A549 (cell line): ENCODE measurements at regions not wholly inside any gene's neighbourhood (a gene's known extent, or its start where the extent isn't known, plus 50 kb on each side); places are given as distances from the start of the nearest gene placed in this dataset.

ENCODE experiments used
- CHD2 ChIP-seq: fragments of 150-350 bp; IDR thresholded peaks from 2 replicates; pipeline ENCODE4 v1.6.1; 2014; ENCODE audit warnings: low read length; ENCODE audit not compliant: partially characterized antibody
- CTCF ChIP-seq: fragments of >200 bp; sonication (Bioruptor Twin); formaldehyde crosslinking; IDR thresholded peaks from 3 replicates; pipeline ENCODE4 v1.5.1; 2016
- EP300 ChIP-seq, 2 experiments: fragments of >200 bp; sonication (Bioruptor Twin); formaldehyde crosslinking; IDR thresholded peaks; 2 replicates in 1 of 2; 3 replicates in 1 of 2; pipeline ENCODE4 v1.6.1; 2016 to 2017
- ESRRA ChIP-seq: fragments of 150-350 bp; IDR thresholded peaks from 2 replicates; pipeline ENCODE4 v1.6.1; 2014; ENCODE audit warnings: mild to moderate bottlenecking, low read length, borderline replicate concordance
- FOSL2 ChIP-seq, 2 experiments: fragments of 450-650 bp in 1 of 2; fragments of >200 bp in 1 of 2; sonication (Bioruptor Twin) in 1 of 2; formaldehyde crosslinking; IDR thresholded peaks; 2 replicates each; pipeline versions ENCODE4 v1.5.0 to v1.6.1; 2016 to 2020; ENCODE audit warnings: mild to moderate bottlenecking in 1 of 2, moderate library complexity in 1 of 2
- HMGXB4 ChIP-seq: fragments of 250-450 bp; sonication (Bioruptor Pico); IDR thresholded peaks from 2 replicates; pipeline ENCODE4 v1.5.0; 2021; ENCODE audit warnings: mild to moderate bottlenecking, moderate library complexity, borderline replicate concordance
- HOXB13 ChIP-seq: fragments of 250-450 bp; sonication (Bioruptor Pico); IDR thresholded peaks from 2 replicates; pipeline ENCODE4 v1.5.0; 2020; ENCODE audit warnings: low read depth, mild to moderate bottlenecking, moderate library complexity
- JUNB ChIP-seq: fragments of >200 bp; sonication (Bioruptor Twin); formaldehyde crosslinking; IDR thresholded peaks from 2 replicates; pipeline ENCODE4 v1.6.1; 2016
- NFE2L2 ChIP-seq: fragments of 150-350 bp; conservative IDR thresholded peaks from 2 replicates; pipeline ENCODE4 v1.6.1; 2014; ENCODE audit warnings: low read length
- POLR2A ChIP-seq: IDR thresholded peaks from 2 replicates; pipeline ENCODE4 v1.6.1; 2012; ENCODE audit warnings: mild to moderate bottlenecking, low read length
- REST ChIP-seq: fragments of 200-600 bp; sonication (generic); IDR thresholded peaks from 2 replicates; pipeline ENCODE4 v1.6.1; 2016; ENCODE audit warnings: antibody characterized with exemption, mild to moderate bottlenecking, moderate library complexity

- TF ChIP-seq CTCF, result no peak
- no peak for TF ChIP-seq HMGXB4
- TF ChIP-seq EP300 (IDR thresholded peaks at IDR 0.05), result no peak
- TF ChIP-seq POLR2A, result no peak
- TF ChIP-seq FOSL2 (IDR thresholded peaks at IDR 0.05), result no peak
- no peak for TF ChIP-seq FOSL2 (CRISPR knock-in tag; IDR thresholded peaks at IDR 0.05)
- no peak for TF ChIP-seq HOXB13 (CRISPR knock-in tag)
- TF ChIP-seq JUNB, result no peak
- TF ChIP-seq REST, result no peak
- TF ChIP-seq ESRRA, result no peak
- no peak for TF ChIP-seq NFE2L2
- no peak for TF ChIP-seq CHD2
Measured at GRCh38 chr2:151060287-151060686, 201.4 kb downstream of the RBM43 start.
